GM12892 (cell line): ENCODE measurements at regions not wholly inside any gene's neighbourhood (a gene's known extent, or its start where the extent isn't known, plus 50 kb on each side); places are given as distances from the start of the nearest gene placed in this dataset.

Experiments used
- POLR2A ChIP-seq: IDR thresholded peaks from 2 replicates; pipeline ENCODE4 v1.6.1; 2011; ENCODE audit warnings: low read depth, low read length, control low read depth
- TAF1 ChIP-seq: IDR thresholded peaks from 2 replicates; pipeline ENCODE4 v1.6.1; 2011; ENCODE audit warnings: low read depth, mild to moderate bottlenecking, control low read depth, low read length, borderline replicate concordance

DNA sequence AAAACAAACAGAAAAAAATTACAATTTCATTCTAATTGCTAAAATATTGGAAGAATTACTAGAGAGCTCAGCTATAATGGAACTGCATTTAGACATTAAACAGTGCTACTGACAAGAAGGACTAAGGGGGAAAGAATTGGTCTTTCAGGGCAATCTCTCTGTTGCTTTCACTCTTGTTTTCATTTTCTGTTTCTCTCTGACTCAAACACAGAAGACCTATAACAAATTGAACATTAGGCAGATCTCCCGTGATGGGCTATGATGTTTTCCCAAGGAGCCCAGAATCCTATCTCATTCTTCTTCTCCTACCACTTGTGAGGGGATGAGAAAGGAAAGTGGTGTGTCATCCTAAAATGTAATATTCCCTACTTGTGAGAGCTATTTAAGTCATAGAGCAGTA is 358.0 kb upstream of the TGFBR2 start:
- TF ChIP-seq TAF1 (no peak), POLR2A (no peak)
